Lung (tissue), 11 donors: ENCODE measurements at regions not wholly inside any gene's neighbourhood (a gene's known extent, or its start where the extent isn't known, plus 50 kb on each side); places are given as distances from the start of the nearest gene placed in this dataset.

ENCODE experiments used
- ATAC-seq: fragments of 200-7000 bp; cut with Tn5 transposase; one replicate; pipeline ENCODE4 v1.9.1; 2020; ENCODE audit warnings: moderate number of reproducible peaks; ENCODE audit not compliant: insufficient read depth, low FRiP score
- DNase-seq, 3 donors: peaks; one replicate each; pipeline ENCODE4 v3.0.0-alpha.2; 2013 to 2017
- H3K27ac ChIP-seq, 2 donors: one replicate each; pipeline ENCODE4 v1.5.1; 2013; ENCODE audit warnings: mild to moderate bottlenecking in 2 of 2, moderate library complexity in 2 of 2, control low read depth in 1 of 2, inconsistent platforms in 1 of 2, low read depth in 1 of 2, low read length in 1 of 2
- H3K27me3 ChIP-seq, 3 donors: one replicate each; pipeline ENCODE4 v1.5.1; 2013; ENCODE audit warnings: low read length in 2 of 3; ENCODE audit not compliant: control insufficient read depth in 3 of 3, insufficient read depth in 3 of 3
- H3K36me3 ChIP-seq, 4 donors: one replicate each; pipeline ENCODE4 v1.5.1; 2013; ENCODE audit warnings: low read length in 4 of 4, mild to moderate bottlenecking in 1 of 4, moderate library complexity in 1 of 4; ENCODE audit not compliant: control insufficient read depth in 4 of 4, insufficient read depth in 4 of 4
- H3K4me1 ChIP-seq, 5 donors: one replicate each; pipeline ENCODE4 v1.5.1; 2013; ENCODE audit warnings: low read length in 5 of 5, mild to moderate bottlenecking in 2 of 5, moderate library complexity in 1 of 5; ENCODE audit not compliant: control insufficient read depth in 5 of 5, insufficient read depth in 5 of 5
- H3K4me3 ChIP-seq: one replicate; pipeline ENCODE4 v1.5.1; 2013; ENCODE audit warnings: mild to moderate bottlenecking, control low read depth, moderate library complexity
- H3K9ac ChIP-seq, 2 donors: one replicate each; pipeline ENCODE4 v1.5.1; 2013; ENCODE audit warnings: low read length in 2 of 2, control low read depth in 1 of 2; ENCODE audit not compliant: insufficient read depth in 1 of 2
- H3K9me3 ChIP-seq, 4 donors: one replicate each; pipeline ENCODE4 v1.5.1; 2013; ENCODE audit warnings: low read length in 3 of 4, mild to moderate bottlenecking in 1 of 4, moderate library complexity in 1 of 4; ENCODE audit not compliant: control insufficient read depth in 4 of 4, insufficient read depth in 3 of 4
- CTCF ChIP-seq: IDR thresholded peaks from 2 replicates; pipeline ENCODE4 v1.5.1; 2012; ENCODE audit warnings: mild to moderate bottlenecking; ENCODE audit errors: control extremely low read depth, extremely low read depth
- WGBS, 2 donors: extraction: QIAGEN DNeasy Blood & Tissue Kit; methylation state at CpG; one replicate each; pipeline ENCODE4 v1.1.7; 2013; 5-methylcytosine and 5-hydroxymethylcytosine counted together
- donor health status: control.
- donor health status: control.
- donor health status: Bipolar disorder and iron deficiency.
- donor health status: healthy.
- donor health status: DM: yes; HTN: yes; CAD: no.

GRCh38 chr18:6553234-6553900 is 138.7 kb upstream of the L3MBTL4 start:
- no peak overlapping the region for H3K9ac ChIP-seq
- 29 to 66% methylated on average over 3 of the region's 3 CpGs for WGBS, 2 donors
- DNase-seq: peak in 2 of 3 donors; percentile 49 to 50
- H3K36me3 ChIP-seq: no peaks in the 10 kb centered on the region
- H3K4me3 ChIP-seq: no peak overlapping the region
- TF ChIP-seq CTCF: no peak
- H3K9me3 ChIP-seq: peaks cover 0 to 2% (median 0%) of the 10 kb centered on the region in 4 donors
- H3K27me3 ChIP-seq: no peaks in the 10 kb centered on the region
- H3K4me1 ChIP-seq: peaks cover 0 to 20% (median 12%) of the 10 kb centered on the region in 5 donors
- no peak for ATAC-seq
- no peak overlapping the region for H3K27ac ChIP-seq

GRCh38 chr18:6557057-6557769 is 142.5 kb upstream of the L3MBTL4 start:
- no peak overlapping the region for H3K27ac ChIP-seq
- 71 to 84% methylated on average over 18 of the region's 18 CpGs for WGBS, 2 donors

GRCh38 chr18:6557770-6558248 is 143.1 kb upstream of the L3MBTL4 start:
- no peaks in the 10 kb centered on the region for H3K27me3 ChIP-seq
- 79 to 82% methylated on average over 8 of the region's 8 CpGs for WGBS, 2 donors
- H3K4me1 ChIP-seq: peaks cover 0 to 60% (median 35%) of the 10 kb centered on the region in 5 donors
- TF ChIP-seq CTCF: no peak
- H3K27ac ChIP-seq: no peak overlapping the region
- no peaks in the 10 kb centered on the region for H3K9me3 ChIP-seq
- no peaks in the 10 kb centered on the region for H3K36me3 ChIP-seq
- DNase-seq (no peak), ATAC-seq (no peak)
- peak overlapping the region in 1 of 2 donors; percentile 82 for H3K9ac ChIP-seq
- H3K4me3 ChIP-seq: no peak overlapping the region

More at GRCh38 chr18:6557057-6557769, 142.5 kb upstream of the L3MBTL4 start:
- no peaks in the 10 kb centered on the region for H3K9me3 ChIP-seq
- no peak for ATAC-seq
- H3K36me3 ChIP-seq: no peaks in the 10 kb centered on the region
- TF ChIP-seq CTCF: no peak
- no peaks in the 10 kb centered on the region for H3K27me3 ChIP-seq
- no peak overlapping the region for H3K4me3 ChIP-seq
- no peak for DNase-seq
- peaks cover 0 to 55% (median 35%) of the 10 kb centered on the region in 5 donors for H3K4me1 ChIP-seq
- H3K9ac ChIP-seq: peak overlapping the region in 1 of 2 donors; percentile 82
